K562 (cell line): ENCODE measurements at regions not wholly inside any gene's neighbourhood (a gene's known extent, or its start where the extent isn't known, plus 50 kb on each side); places are given as distances from the start of the nearest gene placed in this dataset.

Source experiments
- ATAC-seq: fragments of 200-7000 bp; cut with Tn5 transposase; 3 replicates; pipeline ENCODE4 v1.9.1; 2020; ENCODE audit warnings: moderate library complexity
- BruUV-seq: library from RNA; stranded (reverse); fragments of 400-500 nt; replicated peaks from 2 replicates; lab custom pipeline; 2021; lab: Mats Ljungman, UMichigan
- CTCF ChIA-PET: fragments of 300-600 bp; formaldehyde crosslinking; extraction: SDS; loops from one replicate; lab custom pipeline; 2021; ENCODE audit warnings: low intra/inter-chr PET ratio; lab: Yijun Ruan, JAX
- POLR2A ChIA-PET: fragments of 300-600, 350-650 bp; sonication (Branson Sonifier 250); formaldehyde crosslinking; extraction: SDS; loops from one replicate; lab custom pipeline; 2021; ENCODE audit warnings: antibody characterized with exemption, inconsistent platforms; lab: Yijun Ruan, JAX
- DNase-seq, 4 experiments: peaks; one replicate each; pipeline versions ENCODE4 v3.0.0 to v3.0.0-alpha.2; 2011 to 2018; ENCODE audit warnings: low spot score in 3 of 4, mixed read lengths in 3 of 4; ENCODE audit errors: extremely low read depth in 1 of 4
- FAIRE-seq: peaks from 2 replicates; lab custom pipeline; 2011; peaks lifted over from hg19 to GRCh38; lab: Jason Lieb, UNC
- H2AFZ ChIP-seq: 2 replicates; pipeline ENCODE4 v1.6.0; 2011; ENCODE audit warnings: low read depth, low read length, control low read depth, inconsistent platforms
- H3K27ac ChIP-seq: fragments of 200-600 bp; 3 replicates; pipeline ENCODE4 v1.8.0; 2011; ENCODE audit warnings: low read depth, mild to moderate bottlenecking, control low read depth, inconsistent platforms, low read length, moderate library complexity, mixed read lengths; ENCODE audit errors: extremely low read depth
- H3K27me3 ChIP-seq, 2 experiments: fragments of 300-600 bp in 1 of 2; 2 replicates in 1 of 2; 3 replicates in 1 of 2; pipeline versions ENCODE4 v1.6.0 to v1.8.0; 2011; ENCODE audit warnings: inconsistent platforms in 2 of 2, low read length in 2 of 2, mild to moderate bottlenecking in 1 of 2, mixed read lengths in 1 of 2, moderate library complexity in 1 of 2; ENCODE audit not compliant: control insufficient read depth in 2 of 2, insufficient read depth in 2 of 2
- H3K36me3 ChIP-seq: fragments of 300-600 bp; 3 replicates; pipeline ENCODE4 v1.8.0; 2011; ENCODE audit warnings: mild to moderate bottlenecking, low read length, inconsistent platforms; ENCODE audit not compliant: control insufficient read depth, insufficient read depth
- H3K4me1 ChIP-seq, 2 experiments: fragments of 200-600 bp in 1 of 2; replicated peaks in 1 of 2; 2 replicates in 1 of 2; 3 replicates in 1 of 2; pipeline versions ENCODE4 v1.5.1 to v1.8.0; 2011; ENCODE audit warnings: inconsistent platforms in 2 of 2, low read length in 2 of 2, mild to moderate bottlenecking in 1 of 2, mixed read lengths in 1 of 2, moderate library complexity in 1 of 2; ENCODE audit not compliant: control insufficient read depth in 2 of 2, insufficient read depth in 2 of 2
- H3K4me2 ChIP-seq: 2 replicates; pipeline ENCODE4 v1.6.1; 2011; ENCODE audit warnings: low read length, control low read depth, inconsistent platforms, mixed read lengths; ENCODE audit not compliant: insufficient read depth
- H3K4me3 ChIP-seq: fragments of 200-600 bp; sonication (generic), shearing (Covaris generic); 2 replicates; pipeline ENCODE4 v1.5.1; 2016; ENCODE audit warnings: control low read depth, inconsistent platforms
- H3K79me2 ChIP-seq: fragments of 200-600 bp; 3 replicates; pipeline ENCODE4 v1.8.0; 2011; ENCODE audit warnings: low read length, inconsistent platforms; ENCODE audit not compliant: control insufficient read depth, insufficient read depth
- H3K9ac ChIP-seq, 2 experiments: 2 replicates each; pipeline versions ENCODE4 v1.6.0 to v1.6.1; 2011; ENCODE audit warnings: low read depth in 2 of 2, low read length in 2 of 2, control low read depth in 1 of 2, inconsistent platforms in 1 of 2, mild to moderate bottlenecking in 1 of 2, mixed read lengths in 1 of 2; ENCODE audit not compliant: insufficient read depth in 1 of 2
- H3K9me1 ChIP-seq: one replicate; pipeline ENCODE4 v1.6.0; 2011; ENCODE audit warnings: inconsistent platforms, mild to moderate bottlenecking, low read length, moderate library complexity; ENCODE audit not compliant: control insufficient read depth, insufficient read depth
- H3K9me3 ChIP-seq: replicated peaks from 2 replicates; pipeline ENCODE4 v1.5.1; 2011; ENCODE audit warnings: low read depth, low read length, inconsistent platforms; ENCODE audit not compliant: control insufficient read depth, insufficient read depth
- H4K20me1 ChIP-seq: replicated peaks from 2 replicates; pipeline ENCODE4 v1.6.1; 2011; ENCODE audit warnings: low read length, inconsistent platforms, mixed read lengths; ENCODE audit not compliant: control insufficient read depth, insufficient read depth
- CEBPG ChIP-seq, 3 experiments: fragments of 200-800 bp in 1 of 3; sonication (Bioruptor generic) in 1 of 3; sonication (generic) in 1 of 3; formaldehyde crosslinking in 1 of 3; IDR thresholded peaks in 2 of 3; conservative IDR thresholded peaks in 1 of 3; 2 replicates each; pipeline versions ENCODE4 v1.6.1 to v1.8.0; 2016 to 2022; ENCODE audit warnings: missing compliant biosample characterization in 2 of 3, missing genetic modification characterization in 2 of 3, mild to moderate bottlenecking in 1 of 3, missing genetic modification reagents in 1 of 3
- PATZ1 ChIP-seq: fragments of 250-450 bp; sonication (Bioruptor Pico); IDR thresholded peaks from 2 replicates; pipeline ENCODE4 v1.5.0; 2020; ENCODE audit warnings: mild to moderate bottlenecking, borderline replicate concordance
- ZNF316 ChIP-seq: fragments of 450-650 bp; IDR thresholded peaks from 2 replicates; pipeline ENCODE4 v1.6.1; 2016
- WGBS: fragments of 100-300 bp; shearing (Covaris generic); methylation state at CpG from one replicate; pipeline ENCODE4 v1.1.6; 2016; ENCODE audit warnings: low coverage, mixed read lengths; ENCODE audit not compliant: insufficient coverage; ENCODE audit errors: missing lambda C conversion rate; 5-methylcytosine and 5-hydroxymethylcytosine counted together
- in situ Hi-C: fragments of 300-500 bp; cut with MboI; formaldehyde crosslinking; loops from 4 replicates; pipeline ENCODE4 v1.15.0; 2018; ENCODE audit warnings: inconsistent platforms, mixed read lengths
- intact Hi-C: fragments of 100-400 bp; cut with micrococcal nuclease; formaldehyde crosslinking; loops from 2 replicates; pipeline ENCODE4 v1.14.2; 2022

- H3K79me2 ChIP-seq, result no peaks in the 10 kb centered on the region
- no peak overlapping the region for H3K27ac ChIP-seq
- TF ChIP-seq ZNF316 (0 out of 2 replicates have a peak, but pooled peaks have one; percentile 15), CEBPG (CRISPR knock-in tag; IDR thresholded peaks at IDR 0.05) (no peak), CEBPG (tag; conservative IDR thresholded peaks at IDR 0.05 in 1 of 2, IDR thresholded peaks at IDR 0.05 in 1 of 2) (peak in 1 of 2 experiments; percentile 39; a peak in 1 of 4 replicates), PATZ1 (CRISPR knock-in tag) (no peak)
- CTCF ChIA-PET, result no interaction called here
- POLR2A ChIA-PET, result no interaction called here
- no peaks in the 10 kb centered on the region for H3K27me3 ChIP-seq
- FAIRE-seq (no peak), ATAC-seq (no peak), DNase-seq (no peak)
- WGBS, result 0% methylated on average over 3 of the region's 3 CpGs
- no peaks in the 10 kb centered on the region for H3K9me1 ChIP-seq
- no peak overlapping the region for H2AFZ ChIP-seq
- no peaks in the 10 kb centered on the region for H3K9me3 ChIP-seq
- H3K4me2 ChIP-seq, result no peak overlapping the region
- intact Hi-C loops (no loop called here), in situ Hi-C loops (no loop called here)
- no peak overlapping the region for H3K4me3 ChIP-seq
- no peaks in the 10 kb centered on the region for H4K20me1 ChIP-seq
- H3K36me3 ChIP-seq, result no peaks in the 10 kb centered on the region
- no peaks in the 10 kb centered on the region for H3K4me1 ChIP-seq
- no peak overlapping the region for H3K9ac ChIP-seq
- no TSS peak for BruUV-seq
Observed at GRCh38 chr4:149265645-149266044, 550.0 kb downstream of the IQCM start.
